ENCODE measurements at regions not wholly inside any gene's neighbourhood (a gene's known extent, or its start where the extent isn't known, plus 50 kb on each side); places are given as distances from the start of the nearest gene placed in this dataset.

GRCh38 chr2:223219872-223220657 is 168.1 kb downstream of the KCNE4 start:
- TF ChIP-seq USF2 (IDR thresholded peaks at IDR 0.05; ENCODE audit: low read length) (no peak), EP300 (IDR thresholded peaks at IDR 0.05; ENCODE audit: borderline replicate concordance in 1 of 2, low read depth in 2 of 2, low read length in 2 of 2) (no peak), SIRT6 (IDR thresholded peaks at IDR 0.05; ENCODE audit: low read length) (no peak), EZH2 (IDR thresholded peaks at IDR 0.05; ENCODE audit: low read depth, low read length, severe bottlenecking) (no peak), CREB1 (IDR thresholded peaks at IDR 0.05) (no peak), MAX (IDR thresholded peaks at IDR 0.05) (no peak), POLR2A (IDR thresholded peaks at IDR 0.05; ENCODE audit: control extremely low read depth in 1 of 2, low read depth in 2 of 2, low read length in 2 of 2) (no peak), ZNF274 (IDR thresholded peaks at IDR 0.05; ENCODE audit: borderline replicate concordance, extremely low read depth, low read length) (no peak), CTCF (IDR thresholded peaks at IDR 0.05; ENCODE audit: control extremely low read depth in 1 of 3, insufficient read depth in 1 of 3, low read depth in 1 of 3, low read length in 3 of 3) (peak in 2 of 3 experiments; percentile 11 to 16; a peak in 2 of 4 replicates)

Measured in H1 (cell line).